NCI-H2107 treated with DMSO at 0.1 percent for 48 hours (cell line): ENCODE measurements at regions not wholly inside any gene's neighbourhood (a gene's known extent, or its start where the extent isn't known, plus 50 kb on each side); places are given as distances from the start of the nearest gene placed in this dataset.

Experiments used
- DNase-seq: peaks from one replicate; lab custom pipeline; 2025; ENCODE audit not compliant: unreplicated experiment; lab: John Stamatoyannopoulos, UW

- no peak for DNase-seq
These were observed 350.3 kb downstream of the PTTG2 start for GRCh38 chr4:38310446-38311043.

GRCh38 chr4:38311495-38312126 is 351.4 kb downstream of the PTTG2 start:
- DNase-seq: no peak

- peak; percentile 94 for DNase-seq
These were observed 350.8 kb upstream of the KLF3 start for GRCh38 chr4:38313175-38313574.

- no peak for DNase-seq
These were observed 349.9 kb upstream of the KLF3 start for GRCh38 chr4:38313999-38314561.

GRCh38 chr4:38314663-38315062 is 349.3 kb upstream of the KLF3 start:
- DNase-seq: peak; percentile 62

GRCh38 chr4:38315286-38315685 is 348.7 kb upstream of the KLF3 start:
- DNase-seq: no peak

GRCh38 chr4:38316045-38316444 is 348.0 kb upstream of the KLF3 start:
- DNase-seq: no peak

GRCh38 chr4:38317041-38317674 is 346.8 kb upstream of the KLF3 start:
- DNase-seq: no peak

- DNase-seq: peak; percentile 77
These were observed 345.1 kb upstream of the KLF3 start for GRCh38 chr4:38318737-38319455.

GRCh38 chr4:38319456-38320342 is 344.3 kb upstream of the KLF3 start:
- peak; percentile 63 for DNase-seq

GRCh38 chr4:38320343-38320695 is 343.7 kb upstream of the KLF3 start:
- no peak for DNase-seq

- no peak for DNase-seq
These were observed 343.2 kb upstream of the KLF3 start for GRCh38 chr4:38320833-38321232.

- no peak for DNase-seq
These were observed 341.3 kb upstream of the KLF3 start for GRCh38 chr4:38322714-38323113.

GRCh38 chr4:38323141-38323641 is 340.8 kb upstream of the KLF3 start:
- DNase-seq: no peak

GRCh38 chr4:38324861-38325628 is 339.0 kb upstream of the KLF3 start:
- DNase-seq: no peak

GRCh38 chr4:38325629-38325913 is 338.4 kb upstream of the KLF3 start:
- DNase-seq: no peak

- no peak for DNase-seq
These were observed 337.5 kb upstream of the KLF3 start for GRCh38 chr4:38326499-38326898.

- no peak for DNase-seq
These were observed 336.8 kb upstream of the KLF3 start for GRCh38 chr4:38327174-38327573.

GRCh38 chr4:38328989-38329729 is 334.8 kb upstream of the KLF3 start:
- DNase-seq: no peak
